ENCODE measurements at regions not wholly inside any gene's neighbourhood (a gene's known extent, or its start where the extent isn't known, plus 50 kb on each side); places are given as distances from the start of the nearest gene placed in this dataset.
"Not testable (repeated sequence)": the region's sequence is repeated elsewhere in the genome, so short reads cannot be mapped to it uniquely, and the experiment has no call there.

GRCh38 chr2:72031346-72032110 is 116.1 kb downstream of the CYP26B1 start:
- no peak for DNase-seq

- DNase-seq: no peak
Observed at GRCh38 chr2:72028996-72029395, 118.7 kb downstream of the CYP26B1 start.

GRCh38 chr2:72028351-72028995 is 119.2 kb downstream of the CYP26B1 start:
- no peak for DNase-seq

GRCh38 chr2:72027426-72028161 is 120.1 kb downstream of the CYP26B1 start:
- no peak for DNase-seq

- no peak for DNase-seq
Observed at GRCh38 chr2:72026819-72027425, 120.7 kb downstream of the CYP26B1 start.

GRCh38 chr2:72024451-72025175 is 123.0 kb downstream of the CYP26B1 start:
- no peak for DNase-seq

- DNase-seq: no peak
Observed at GRCh38 chr2:72023678-72024390, 123.8 kb downstream of the CYP26B1 start.

GRCh38 chr2:72021371-72021770 is 126.3 kb downstream of the CYP26B1 start:
- not testable (repeated sequence) for DNase-seq

GRCh38 chr2:72015266-72015665 is 132.4 kb downstream of the CYP26B1 start:
- no peak for DNase-seq

GRCh38 chr2:72014831-72015230 is 132.8 kb downstream of the CYP26B1 start:
- DNase-seq: no peak

- DNase-seq: no peak
Observed at GRCh38 chr2:72013726-72014125, 133.9 kb downstream of the CYP26B1 start.

- DNase-seq: no peak
Observed at GRCh38 chr2:72012886-72013574, 134.6 kb downstream of the CYP26B1 start.

- DNase-seq: no peak
Observed at GRCh38 chr2:72011791-72012190, 135.9 kb downstream of the CYP26B1 start.

GRCh38 chr2:72011370-72011689 is 136.3 kb downstream of the CYP26B1 start:
- no peak for DNase-seq

- DNase-seq: no peak
Observed at GRCh38 chr2:72010647-72011369, 136.9 kb downstream of the CYP26B1 start.

GRCh38 chr2:72008608-72009007 is 139.1 kb downstream of the CYP26B1 start:
- no peak for DNase-seq

GRCh38 chr2:72007402-72007801 is 140.3 kb downstream of the CYP26B1 start:
- DNase-seq: no peak

GRCh38 chr2:72006188-72006736 is 141.4 kb downstream of the CYP26B1 start:
- no peak for DNase-seq

GRCh38 chr2:72004976-72005375 is 142.7 kb downstream of the CYP26B1 start:
- DNase-seq: no peak

- no peak for DNase-seq
Observed at GRCh38 chr2:72004201-72004915, 143.3 kb downstream of the CYP26B1 start.
